Thyroid gland (tissue), 4 donors: ENCODE measurements at regions not wholly inside any gene's neighbourhood (a gene's known extent, or its start where the extent isn't known, plus 50 kb on each side); places are given as distances from the start of the nearest gene placed in this dataset.

Experiments
- DNase-seq, 2 donors: peaks; one replicate each; pipeline ENCODE4 v3.0.0-alpha.2; 2019
- H3K27ac ChIP-seq, 3 donors: fragments of 200-600 bp; sonication (generic); 1 replicate in 2 of 3; 2 replicates in 1 of 3; pipeline ENCODE4 v1.5.1; 2016 to 2019; ENCODE audit warnings: mild to moderate bottlenecking in 1 of 3, moderate library complexity in 1 of 3
- H3K27me3 ChIP-seq: fragments of 200-600 bp; sonication (generic); one replicate; pipeline ENCODE4 v1.5.1; 2019
- H3K36me3 ChIP-seq, 2 donors: fragments of 200-600 bp; sonication (generic); one replicate each; pipeline ENCODE4 v1.5.1; 2016 to 2019
- H3K4me1 ChIP-seq, 2 donors: fragments of 200-600 bp; sonication (generic); one replicate each; pipeline ENCODE4 v1.5.1; 2017 to 2019
- H3K4me3 ChIP-seq, 3 donors: fragments of 200-600 bp; sonication (generic); replicated peaks in 1 of 3; 1 replicate in 2 of 3; 2 replicates in 1 of 3; pipeline ENCODE4 v1.5.1; 2016; ENCODE audit warnings: mild to moderate bottlenecking in 1 of 3
- H3K9me3 ChIP-seq: fragments of 200-600 bp; sonication (generic); one replicate; pipeline ENCODE4 v1.5.1; 2017
- POLR2A ChIP-seq, 2 donors: fragments of 450-650 bp; IDR thresholded peaks; one replicate each; pipeline ENCODE4 v1.6.1; 2017; ENCODE audit warnings: antibody characterized with exemption in 2 of 2, mild to moderate bottlenecking in 2 of 2, moderate library complexity in 1 of 2
- WGBS, 2 donors: methylation state at CpG; one replicate each; pipeline ENCODE4 v1.1.5; 2017; 5-methylcytosine and 5-hydroxymethylcytosine counted together
- intact Hi-C: fragments of 100-400 bp; cut with DNase I; formaldehyde crosslinking; loops from one replicate; pipeline ENCODE4 v1.15.1; 2023
- TF ChIP-seq, protein P1 (sequence below), 6 experiments: fragments of 200-600 bp in 3 of 6; fragments of 450-650 bp in 3 of 6; sonication (generic) in 3 of 6; IDR thresholded peaks; one replicate each; pipeline ENCODE4 v1.5.1; 2016 to 2019; ENCODE audit warnings: antibody characterized with exemption in 6 of 6, mild to moderate bottlenecking in 2 of 6, inconsistent platforms in 1 of 6, moderate library complexity in 1 of 6

DNA sequence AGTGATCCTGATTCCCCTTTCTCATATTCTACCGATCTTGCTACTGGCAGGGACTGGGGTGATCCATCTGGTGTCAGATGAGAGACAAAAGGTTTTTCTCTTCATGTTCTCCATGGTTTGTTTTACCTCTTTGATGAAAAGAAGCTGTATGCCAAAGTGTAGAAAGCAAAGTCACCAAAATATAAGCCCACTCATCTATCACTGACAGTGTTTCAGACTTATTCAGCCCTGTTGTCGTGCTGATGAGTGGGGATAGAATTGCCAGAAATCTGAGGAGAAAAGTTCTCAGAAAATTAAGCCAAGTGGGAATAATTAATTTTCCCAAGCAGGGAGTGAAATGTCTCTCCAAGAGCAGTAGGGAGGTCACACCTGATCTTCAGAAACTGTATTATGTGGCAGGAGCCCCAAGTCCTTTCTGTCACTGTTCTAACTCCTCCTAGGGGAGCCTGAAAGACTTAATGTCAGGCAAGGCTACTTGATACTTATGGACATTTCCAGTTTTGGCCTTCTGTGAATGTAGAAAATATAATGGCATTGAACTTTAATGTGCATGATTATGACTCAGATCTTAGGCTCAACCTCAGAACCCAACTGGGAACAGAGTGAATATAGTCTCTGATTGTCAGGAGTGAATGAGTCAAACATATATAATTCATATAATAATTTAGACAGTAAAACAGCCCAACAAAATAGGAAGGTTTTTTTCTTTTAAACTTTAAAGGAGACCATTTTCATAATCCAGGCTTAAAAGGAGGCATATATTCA lies 298.1 kb downstream of the ANKRD50 start:
- 79 to 87% methylated on average over 2 of the region's 2 CpGs for WGBS, 2 donors
- DNase-seq: no peak
- Histone ChIP-seq H3K4me1 (no peaks in the 10 kb centered on the region), H3K27me3 (no peaks in the 10 kb centered on the region), H3K36me3 (no peaks in the 10 kb centered on the region), H3K9me3 (no peaks in the 10 kb centered on the region), H3K4me3 (no peak overlapping the region), H3K27ac (no peak overlapping the region)
- no peak for TF ChIP-seq POLR2A (IDR thresholded peaks at IDR 0.05)
- intact Hi-C loops: no loop called here

DNA sequence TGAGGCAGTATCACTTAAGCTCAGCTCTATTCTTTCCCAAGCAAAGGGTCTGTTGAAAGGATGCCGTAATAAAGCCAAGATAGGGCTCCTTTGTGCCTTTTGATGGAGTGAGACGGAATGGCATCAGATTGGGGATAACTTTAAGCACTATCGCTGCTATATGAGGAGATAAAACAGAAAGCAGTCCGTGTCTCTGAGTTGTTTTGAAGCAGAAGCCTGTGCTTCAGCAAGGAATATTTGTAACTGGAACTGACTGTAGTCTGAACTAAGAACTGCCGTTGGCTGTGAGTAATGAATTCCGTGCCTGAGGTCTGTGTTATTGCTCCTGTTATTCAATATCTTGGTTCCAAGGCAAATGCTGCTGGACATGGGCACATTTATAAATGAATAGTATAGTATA lies 297.4 kb downstream of the ANKRD50 start:
- DNase-seq: no peak
- H3K27ac ChIP-seq: no peak overlapping the region
- intact Hi-C loops: no loop called here

DNA sequence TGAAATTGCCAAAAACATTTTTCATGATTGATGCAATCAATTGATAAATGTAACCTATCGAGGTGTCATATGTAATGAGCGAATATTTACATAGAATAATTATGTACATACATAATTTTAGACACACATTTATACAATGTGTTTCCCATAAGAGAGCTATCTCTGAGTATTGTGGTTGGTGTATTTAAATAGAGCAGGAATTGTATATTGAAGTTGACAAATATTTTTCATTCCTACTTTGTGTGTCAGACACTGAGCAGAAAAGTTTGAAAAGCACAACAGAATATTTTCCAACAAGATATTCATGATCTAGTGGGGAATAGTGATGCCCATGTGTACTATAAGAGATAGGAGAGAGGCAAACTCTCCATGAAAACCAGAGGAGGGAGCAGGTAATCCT lies 295.2 kb downstream of the ANKRD50 start:
- no peaks in the 10 kb centered on the region for H3K36me3 ChIP-seq
- H3K27me3 ChIP-seq: no peaks in the 10 kb centered on the region
- no peaks in the 10 kb centered on the region for H3K4me1 ChIP-seq
- intact Hi-C loops: no loop called here
- DNase-seq: no peak
- no peak overlapping the region for H3K4me3 ChIP-seq
- H3K9me3 ChIP-seq: no peaks in the 10 kb centered on the region
- H3K27ac ChIP-seq: no peak overlapping the region
- 70 to 73% methylated on average over 2 of the region's 2 CpGs for WGBS, 2 donors
- TF ChIP-seq, protein P1, sequence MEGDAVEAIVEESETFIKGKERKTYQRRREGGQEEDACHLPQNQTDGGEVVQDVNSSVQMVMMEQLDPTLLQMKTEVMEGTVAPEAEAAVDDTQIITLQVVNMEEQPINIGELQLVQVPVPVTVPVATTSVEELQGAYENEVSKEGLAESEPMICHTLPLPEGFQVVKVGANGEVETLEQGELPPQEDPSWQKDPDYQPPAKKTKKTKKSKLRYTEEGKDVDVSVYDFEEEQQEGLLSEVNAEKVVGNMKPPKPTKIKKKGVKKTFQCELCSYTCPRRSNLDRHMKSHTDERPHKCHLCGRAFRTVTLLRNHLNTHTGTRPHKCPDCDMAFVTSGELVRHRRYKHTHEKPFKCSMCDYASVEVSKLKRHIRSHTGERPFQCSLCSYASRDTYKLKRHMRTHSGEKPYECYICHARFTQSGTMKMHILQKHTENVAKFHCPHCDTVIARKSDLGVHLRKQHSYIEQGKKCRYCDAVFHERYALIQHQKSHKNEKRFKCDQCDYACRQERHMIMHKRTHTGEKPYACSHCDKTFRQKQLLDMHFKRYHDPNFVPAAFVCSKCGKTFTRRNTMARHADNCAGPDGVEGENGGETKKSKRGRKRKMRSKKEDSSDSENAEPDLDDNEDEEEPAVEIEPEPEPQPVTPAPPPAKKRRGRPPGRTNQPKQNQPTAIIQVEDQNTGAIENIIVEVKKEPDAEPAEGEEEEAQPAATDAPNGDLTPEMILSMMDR (IDR thresholded peaks at IDR 0.05): no peak
- no peak for TF ChIP-seq POLR2A (IDR thresholded peaks at IDR 0.05)

More for the DNA sequence above, 297.4 kb downstream of the ANKRD50 start:
- H3K4me1 ChIP-seq: no peaks in the 10 kb centered on the region
- no peaks in the 10 kb centered on the region for H3K36me3 ChIP-seq
- 75 to 82% methylated on average over 6 of the region's 6 CpGs for WGBS, 2 donors
- no peaks in the 10 kb centered on the region for H3K27me3 ChIP-seq
- H3K9me3 ChIP-seq: no peaks in the 10 kb centered on the region
- H3K4me3 ChIP-seq: no peak overlapping the region
- TF ChIP-seq POLR2A (IDR thresholded peaks at IDR 0.05): no peak
- TF ChIP-seq, protein P1 (IDR thresholded peaks at IDR 0.05): no peak

DNA sequence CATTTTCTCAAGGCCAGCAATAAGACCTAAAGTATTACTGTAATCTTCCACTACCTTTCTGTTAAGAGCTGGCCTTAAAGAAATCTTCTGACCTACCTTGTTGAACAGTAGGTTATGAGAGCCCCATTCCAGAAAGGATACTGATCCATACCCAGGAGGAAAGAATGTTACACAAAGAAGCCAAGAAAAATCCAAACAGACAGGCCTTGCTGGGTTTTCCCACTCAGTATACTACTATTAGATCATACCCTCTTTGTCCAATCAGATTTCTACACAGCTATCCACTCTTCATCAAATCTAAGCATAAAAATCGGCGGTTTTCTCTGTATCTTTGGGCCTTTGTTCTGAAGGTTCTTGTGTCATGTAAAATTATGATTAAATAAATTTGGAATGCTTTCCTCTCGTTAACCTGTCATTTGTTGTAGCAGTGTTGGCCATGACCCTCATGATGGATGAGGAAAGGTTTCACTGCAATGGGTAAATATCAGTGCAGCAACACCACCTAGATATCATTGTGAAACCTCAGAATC lies 292.3 kb downstream of the ANKRD50 start:
- Histone ChIP-seq H3K9me3 (no peaks in the 10 kb centered on the region), H3K36me3 (no peaks in the 10 kb centered on the region), H3K27ac (no peak overlapping the region), H3K27me3 (no peaks in the 10 kb centered on the region), H3K4me3 (no peak overlapping the region), H3K4me1 (no peaks in the 10 kb centered on the region)
- TF ChIP-seq, protein P1 (IDR thresholded peaks at IDR 0.05): no peak
- TF ChIP-seq POLR2A (IDR thresholded peaks at IDR 0.05): no peak
- no peak for DNase-seq
- 93 to 95% methylated on average over 3 of the region's 3 CpGs for WGBS, 2 donors
- intact Hi-C loops: no loop called here

DNA sequence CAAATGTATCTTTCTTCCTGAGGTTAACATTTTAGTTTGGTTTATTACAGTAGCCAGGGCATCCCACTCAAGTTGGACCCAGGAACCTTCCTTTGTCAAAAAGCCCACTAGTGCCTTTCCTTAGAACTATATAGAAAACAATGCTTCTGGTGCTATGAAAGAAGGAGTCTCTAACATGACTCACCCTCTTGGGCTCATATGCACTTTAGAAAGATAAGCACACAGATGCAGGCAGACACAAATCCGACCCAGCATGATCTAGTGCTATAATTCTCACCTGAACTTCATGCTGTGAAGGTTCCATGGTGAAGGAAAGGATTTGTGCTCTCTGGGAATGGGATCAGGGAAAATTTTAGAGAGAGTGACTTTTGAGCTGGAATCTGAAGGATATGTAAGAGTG lies 289.4 kb downstream of the ANKRD50 start:
- Histone ChIP-seq H3K9me3 (no peaks in the 10 kb centered on the region), H3K27me3 (no peaks in the 10 kb centered on the region), H3K4me3 (no peak overlapping the region), H3K4me1 (no peaks in the 10 kb centered on the region), H3K27ac (no peak overlapping the region), H3K36me3 (no peaks in the 10 kb centered on the region)
- 63 to 69% methylated on average over 1 of the region's 1 CpG for WGBS, 2 donors
- intact Hi-C loops: no loop called here
- no peak for DNase-seq
- TF ChIP-seq POLR2A (IDR thresholded peaks at IDR 0.05): no peak
- TF ChIP-seq, protein P1 (IDR thresholded peaks at IDR 0.05): no peak
